ENCODE measurements at regions not wholly inside any gene's neighbourhood (a gene's known extent, or its start where the extent isn't known, plus 50 kb on each side); places are given as distances from the start of the nearest gene placed in this dataset.

DNA sequence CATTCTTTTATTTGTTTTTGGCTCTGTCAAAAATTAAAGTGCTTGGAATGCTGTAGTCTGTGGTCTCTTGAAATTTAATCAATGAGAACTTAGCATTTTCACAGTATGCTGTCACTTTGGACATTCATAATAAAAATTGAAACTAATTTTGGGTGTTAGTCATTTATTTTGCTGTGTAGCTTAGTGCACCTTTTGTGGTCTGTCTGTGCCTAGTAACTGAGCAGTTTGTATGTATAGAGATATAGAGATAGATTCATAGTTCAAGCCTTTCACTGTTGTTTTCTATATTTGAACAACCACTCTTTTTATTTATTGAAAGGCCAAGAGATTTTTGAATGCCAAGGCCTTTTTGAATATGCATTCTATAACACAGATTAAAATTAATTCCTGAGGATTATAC, 86.4 kb upstream of the TIAM2 start:
- H3K4me3 ChIP-seq (replicated peaks; ENCODE audit: insufficient read depth, low read length): no peak overlapping the region
- H3K27me3 ChIP-seq (ENCODE audit: insufficient read depth, poor library complexity, severe bottlenecking): no peaks in the 10 kb centered on the region
- DNase-seq (ENCODE audit: low read depth in 1 of 2, low spot score in 1 of 2): no peak
- TF ChIP-seq POLR2AphosphoS5 (IDR thresholded peaks at IDR 0.05; ENCODE audit: low read depth) (no peak), SPI1 (IDR thresholded peaks at IDR 0.05; ENCODE audit: borderline replicate concordance, low read depth) (no peak), GABPA (IDR thresholded peaks at IDR 0.05; ENCODE audit: low read depth) (no peak)
- TF ChIP-seq, protein P1, sequence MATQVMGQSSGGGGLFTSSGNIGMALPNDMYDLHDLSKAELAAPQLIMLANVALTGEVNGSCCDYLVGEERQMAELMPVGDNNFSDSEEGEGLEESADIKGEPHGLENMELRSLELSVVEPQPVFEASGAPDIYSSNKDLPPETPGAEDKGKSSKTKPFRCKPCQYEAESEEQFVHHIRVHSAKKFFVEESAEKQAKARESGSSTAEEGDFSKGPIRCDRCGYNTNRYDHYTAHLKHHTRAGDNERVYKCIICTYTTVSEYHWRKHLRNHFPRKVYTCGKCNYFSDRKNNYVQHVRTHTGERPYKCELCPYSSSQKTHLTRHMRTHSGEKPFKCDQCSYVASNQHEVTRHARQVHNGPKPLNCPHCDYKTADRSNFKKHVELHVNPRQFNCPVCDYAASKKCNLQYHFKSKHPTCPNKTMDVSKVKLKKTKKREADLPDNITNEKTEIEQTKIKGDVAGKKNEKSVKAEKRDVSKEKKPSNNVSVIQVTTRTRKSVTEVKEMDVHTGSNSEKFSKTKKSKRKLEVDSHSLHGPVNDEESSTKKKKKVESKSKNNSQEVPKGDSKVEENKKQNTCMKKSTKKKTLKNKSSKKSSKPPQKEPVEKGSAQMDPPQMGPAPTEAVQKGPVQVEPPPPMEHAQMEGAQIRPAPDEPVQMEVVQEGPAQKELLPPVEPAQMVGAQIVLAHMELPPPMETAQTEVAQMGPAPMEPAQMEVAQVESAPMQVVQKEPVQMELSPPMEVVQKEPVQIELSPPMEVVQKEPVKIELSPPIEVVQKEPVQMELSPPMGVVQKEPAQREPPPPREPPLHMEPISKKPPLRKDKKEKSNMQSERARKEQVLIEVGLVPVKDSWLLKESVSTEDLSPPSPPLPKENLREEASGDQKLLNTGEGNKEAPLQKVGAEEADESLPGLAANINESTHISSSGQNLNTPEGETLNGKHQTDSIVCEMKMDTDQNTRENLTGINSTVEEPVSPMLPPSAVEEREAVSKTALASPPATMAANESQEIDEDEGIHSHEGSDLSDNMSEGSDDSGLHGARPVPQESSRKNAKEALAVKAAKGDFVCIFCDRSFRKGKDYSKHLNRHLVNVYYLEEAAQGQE (IDR thresholded peaks at IDR 0.05; ENCODE audit: insufficient replicate concordance, low read depth): no peak
- TF ChIP-seq, protein P2, sequence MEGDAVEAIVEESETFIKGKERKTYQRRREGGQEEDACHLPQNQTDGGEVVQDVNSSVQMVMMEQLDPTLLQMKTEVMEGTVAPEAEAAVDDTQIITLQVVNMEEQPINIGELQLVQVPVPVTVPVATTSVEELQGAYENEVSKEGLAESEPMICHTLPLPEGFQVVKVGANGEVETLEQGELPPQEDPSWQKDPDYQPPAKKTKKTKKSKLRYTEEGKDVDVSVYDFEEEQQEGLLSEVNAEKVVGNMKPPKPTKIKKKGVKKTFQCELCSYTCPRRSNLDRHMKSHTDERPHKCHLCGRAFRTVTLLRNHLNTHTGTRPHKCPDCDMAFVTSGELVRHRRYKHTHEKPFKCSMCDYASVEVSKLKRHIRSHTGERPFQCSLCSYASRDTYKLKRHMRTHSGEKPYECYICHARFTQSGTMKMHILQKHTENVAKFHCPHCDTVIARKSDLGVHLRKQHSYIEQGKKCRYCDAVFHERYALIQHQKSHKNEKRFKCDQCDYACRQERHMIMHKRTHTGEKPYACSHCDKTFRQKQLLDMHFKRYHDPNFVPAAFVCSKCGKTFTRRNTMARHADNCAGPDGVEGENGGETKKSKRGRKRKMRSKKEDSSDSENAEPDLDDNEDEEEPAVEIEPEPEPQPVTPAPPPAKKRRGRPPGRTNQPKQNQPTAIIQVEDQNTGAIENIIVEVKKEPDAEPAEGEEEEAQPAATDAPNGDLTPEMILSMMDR (IDR thresholded peaks at IDR 0.05; ENCODE audit: insufficient read depth, low read length): no peak
- H3K27ac ChIP-seq (replicated peaks): no peak overlapping the region

DNA sequence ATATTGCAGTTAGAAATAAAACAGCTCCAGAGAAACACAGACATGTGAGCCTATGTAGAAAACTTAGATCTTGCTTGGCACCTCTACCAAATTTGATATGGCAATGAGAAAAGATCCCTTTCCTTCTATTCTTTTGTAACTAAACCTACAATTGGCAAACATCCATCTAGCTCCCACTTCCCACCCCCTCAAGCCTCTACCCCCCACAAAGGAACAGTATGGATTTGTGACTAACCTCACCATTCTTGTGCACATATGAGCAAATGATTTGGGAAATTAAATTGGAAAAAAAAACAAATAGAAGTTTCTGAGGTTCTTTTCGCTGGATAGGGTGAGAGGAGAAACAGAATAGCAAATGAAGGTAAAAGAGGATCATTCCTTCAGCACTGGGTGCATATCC, 85.8 kb upstream of the TIAM2 start:
- DNase-seq (ENCODE audit: low read depth in 1 of 2, low spot score in 1 of 2): no peak
- Histone ChIP-seq H3K27ac (replicated peaks) (no peak overlapping the region), H3K4me3 (replicated peaks; ENCODE audit: insufficient read depth, low read length) (no peak overlapping the region), H3K27me3 (ENCODE audit: insufficient read depth, poor library complexity, severe bottlenecking) (no peaks in the 10 kb centered on the region)
- TF ChIP-seq, protein P1 (IDR thresholded peaks at IDR 0.05; ENCODE audit: insufficient replicate concordance, low read depth): no peak
- TF ChIP-seq POLR2AphosphoS5 (IDR thresholded peaks at IDR 0.05; ENCODE audit: low read depth) (no peak), SPI1 (IDR thresholded peaks at IDR 0.05; ENCODE audit: borderline replicate concordance, low read depth) (no peak), GABPA (IDR thresholded peaks at IDR 0.05; ENCODE audit: low read depth) (no peak)
- TF ChIP-seq, protein P2 (IDR thresholded peaks at IDR 0.05; ENCODE audit: insufficient read depth, low read length): no peak

DNA sequence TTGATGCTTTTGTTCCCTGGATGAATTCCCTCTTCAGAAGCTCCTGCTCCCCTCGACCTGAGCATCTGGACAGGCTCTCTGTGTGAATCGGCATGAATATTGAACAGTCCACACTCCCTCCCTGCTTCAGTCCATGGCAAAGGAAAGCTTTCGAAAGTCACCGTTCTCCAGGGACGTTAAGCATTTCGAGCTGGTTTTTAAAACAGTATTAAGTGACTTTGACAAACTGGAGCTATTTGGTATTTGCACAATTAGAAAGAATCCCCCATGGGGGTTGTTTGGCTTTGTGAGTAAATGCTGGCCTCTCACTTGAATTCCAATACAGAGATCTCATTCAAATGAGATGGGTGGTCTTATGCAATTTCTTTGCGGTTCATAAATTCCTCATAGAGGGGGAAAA, 85.3 kb upstream of the TIAM2 start:
- Histone ChIP-seq H3K27me3 (ENCODE audit: insufficient read depth, poor library complexity, severe bottlenecking) (no peaks in the 10 kb centered on the region), H3K4me3 (replicated peaks; ENCODE audit: insufficient read depth, low read length) (no peak overlapping the region), H3K27ac (replicated peaks) (no peak overlapping the region)
- TF ChIP-seq, protein P2 (IDR thresholded peaks at IDR 0.05; ENCODE audit: insufficient read depth, low read length): no peak
- no peak for TF ChIP-seq GABPA (IDR thresholded peaks at IDR 0.05; ENCODE audit: low read depth)
- no peak for TF ChIP-seq SPI1 (IDR thresholded peaks at IDR 0.05; ENCODE audit: borderline replicate concordance, low read depth)
- TF ChIP-seq POLR2AphosphoS5 (IDR thresholded peaks at IDR 0.05; ENCODE audit: low read depth): no peak
- TF ChIP-seq, protein P1 (IDR thresholded peaks at IDR 0.05; ENCODE audit: insufficient replicate concordance, low read depth): no peak
- no peak for DNase-seq (ENCODE audit: low read depth in 1 of 2, low spot score in 1 of 2)
